ENCODE measurements at regions not wholly inside any gene's neighbourhood (a gene's known extent, or its start where the extent isn't known, plus 50 kb on each side); places are given as distances from the start of the nearest gene placed in this dataset.

DNA sequence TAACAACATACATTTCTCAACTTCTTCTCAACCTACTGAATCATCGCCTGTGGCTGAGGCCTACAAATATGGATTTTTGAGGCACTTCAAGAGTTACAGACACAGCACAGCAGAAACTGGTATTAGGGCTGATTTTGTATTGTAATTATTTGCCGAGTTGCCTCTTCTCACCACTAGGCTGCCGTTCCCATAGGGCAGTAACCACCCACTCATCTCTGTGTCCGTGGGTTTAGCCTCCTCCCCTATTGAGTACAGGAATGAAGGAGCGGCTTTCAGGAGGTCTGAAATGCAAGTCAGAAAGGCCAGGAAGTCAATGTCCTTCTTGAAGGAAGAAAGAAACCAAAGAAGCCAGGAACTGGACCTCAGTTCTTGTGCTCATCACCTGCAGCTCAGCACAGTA is 220.8 kb downstream of the MTHFS start:
- TF ChIP-seq EZH2 (IDR thresholded peaks at IDR 0.05): no peak
- TF ChIP-seq POLR2AphosphoS5 (IDR thresholded peaks at IDR 0.05; ENCODE audit: borderline replicate concordance, low read depth, low read length): no peak
- TF ChIP-seq FOXP2 (optimal IDR thresholded peaks at IDR 0.05; ENCODE audit: control extremely low read depth, extremely low read length, insufficient read depth): no peak

Data from SK-N-MC (cell line).